SK-N-SH (cell line): ENCODE measurements at regions not wholly inside any gene's neighbourhood (a gene's known extent, or its start where the extent isn't known, plus 50 kb on each side); places are given as distances from the start of the nearest gene placed in this dataset.

ENCODE experiments used
- CTCF ChIA-PET: fragments of 300-600, 350-600 bp; formaldehyde crosslinking; extraction: SDS; loops from one replicate; lab custom pipeline; 2021; lab: Yijun Ruan, JAX
- POLR2A ChIA-PET: fragments of 350-600 bp; sonication (Branson Sonifier 250); formaldehyde crosslinking; extraction: SDS; loops from one replicate; lab custom pipeline; 2020; ENCODE audit warnings: antibody characterized with exemption, inconsistent platforms; lab: Yijun Ruan, JAX
- DNase-seq: peaks from one replicate; pipeline ENCODE4 v3.0.0; 2012
- H2AFZ ChIP-seq: fragments of 200-600 bp; sonication (generic); 2 replicates; pipeline ENCODE4 v1.8.1; 2016; ENCODE audit warnings: antibody characterized with exemption, mild to moderate bottlenecking, low read depth
- H3F3A ChIP-seq: fragments of 200-600 bp; sonication (generic); replicated peaks from 2 replicates; pipeline ENCODE3; 2016; ENCODE audit warnings: antibody characterized with exemption, mild to moderate bottlenecking; ENCODE audit not compliant: insufficient read depth
- H3K27ac ChIP-seq, 2 experiments: fragments of 200-500 bp in 1 of 2; fragments of 200-600 bp in 1 of 2; sonication (Bioruptor generic) in 1 of 2; sonication (generic), shearing (Covaris generic) in 1 of 2; 2 replicates each; pipeline versions ENCODE4 v1.5.1 to v1.6.1; 2014 to 2016; ENCODE audit warnings: low read depth in 2 of 2, inconsistent platforms in 1 of 2, low read length in 1 of 2, mild to moderate bottlenecking in 1 of 2, mixed read lengths in 1 of 2
- H3K27me3 ChIP-seq: fragments of 200-600 bp; sonication (generic), shearing (Covaris generic); 2 replicates; pipeline ENCODE4 v1.6.1; 2016; ENCODE audit warnings: mixed run types; ENCODE audit not compliant: insufficient read depth
- H3K36me3 ChIP-seq, 2 experiments: fragments of 200-500 bp in 1 of 2; fragments of 200-600 bp in 1 of 2; sonication (Bioruptor generic) in 1 of 2; sonication (generic) in 1 of 2; replicated peaks in 1 of 2; 2 replicates each; pipeline versions ENCODE3 to v1.5.1; 2014 to 2016; ENCODE audit warnings: low read length in 1 of 2, mild to moderate bottlenecking in 1 of 2; ENCODE audit not compliant: insufficient read depth in 2 of 2, control insufficient read depth in 1 of 2
- H3K4me1 ChIP-seq, 2 experiments: fragments of 200-500 bp in 1 of 2; fragments of 200-600 bp in 1 of 2; sonication (Bioruptor generic) in 1 of 2; sonication (generic), shearing (Covaris generic) in 1 of 2; 2 replicates each; pipeline versions ENCODE4 v1.5.1 to v1.6.1; 2014 to 2016; ENCODE audit warnings: low read depth in 1 of 2, low read length in 1 of 2, mixed run types in 1 of 2; ENCODE audit not compliant: insufficient read depth in 2 of 2, control insufficient read depth in 1 of 2
- H3K4me2 ChIP-seq: fragments of 200-600 bp; sonication (generic), shearing (Covaris generic); 2 replicates; pipeline ENCODE4 v1.6.1; 2017; ENCODE audit warnings: mixed run types
- H3K4me3 ChIP-seq, 2 experiments: fragments of 200-500 bp in 1 of 2; fragments of 200-600 bp in 1 of 2; sonication (Bioruptor generic) in 1 of 2; sonication (generic), shearing (Covaris generic) in 1 of 2; 2 replicates each; pipeline versions ENCODE4 v1.5.1 to v1.8.1; 2014 to 2016; ENCODE audit warnings: low read depth in 2 of 2, inconsistent platforms in 1 of 2, low read length in 1 of 2, mild to moderate bottlenecking in 1 of 2, mixed read lengths in 1 of 2, moderate library complexity in 1 of 2
- H3K79me2 ChIP-seq: fragments of 200-600 bp; sonication (generic); 2 replicates; pipeline ENCODE4 v1.8.1; 2017; ENCODE audit warnings: mild to moderate bottlenecking; ENCODE audit not compliant: insufficient read depth
- H3K9ac ChIP-seq: fragments of 200-600 bp; sonication (generic); 2 replicates; pipeline ENCODE4 v1.6.1; 2017; ENCODE audit warnings: mixed run types
- H3K9me2 ChIP-seq: fragments of 200-600 bp; sonication (generic); 2 replicates; pipeline ENCODE4 v1.6.1; 2017; ENCODE audit warnings: mixed run types
- H3K9me3 ChIP-seq: fragments of 200-600 bp; sonication (generic); 2 replicates; pipeline ENCODE4 v1.6.1; 2017; ENCODE audit warnings: mixed run types, mild to moderate bottlenecking, moderate library complexity
- H4K20me1 ChIP-seq: fragments of 200-600 bp; sonication (generic); 2 replicates; pipeline ENCODE4 v1.6.1; 2017; ENCODE audit warnings: mild to moderate bottlenecking, mixed run types; ENCODE audit not compliant: insufficient read depth
- CHD2 ChIP-seq: fragments of 150-350 bp; IDR thresholded peaks from 2 replicates; pipeline ENCODE4 v1.6.1; 2018; ENCODE audit warnings: low read length; ENCODE audit not compliant: partially characterized antibody
- ELF1 ChIP-seq: IDR thresholded peaks from 2 replicates; pipeline ENCODE4 v1.4.0; 2012
- EZH2phosphoT487 ChIP-seq: fragments of 200-600 bp; sonication (generic); IDR thresholded peaks from 2 replicates; pipeline ENCODE4 v1.6.1; 2017; ENCODE audit warnings: low read depth, mixed run types, mild to moderate bottlenecking, antibody characterized with exemption, moderate library complexity, borderline replicate concordance
- FOSL2 ChIP-seq: IDR thresholded peaks from 2 replicates; pipeline ENCODE4 v1.4.0; 2012; ENCODE audit warnings: low read depth, mild to moderate bottlenecking, moderate library complexity, borderline replicate concordance
- FOXJ3 ChIP-seq: sonication (generic); formaldehyde crosslinking; IDR thresholded peaks from 2 replicates; pipeline ENCODE4 v1.5.1; 2020; ENCODE audit warnings: mild to moderate bottlenecking, missing genetic modification reagents
- GATA2 ChIP-seq: sonication (generic); formaldehyde crosslinking; IDR thresholded peaks from 2 replicates; pipeline ENCODE4 v1.5.0; 2020; ENCODE audit warnings: mild to moderate bottlenecking, missing genetic modification reagents
- IRF3 ChIP-seq: fragments of 150-350 bp; IDR thresholded peaks from 2 replicates; pipeline ENCODE4 v1.6.1; 2016; ENCODE audit warnings: mild to moderate bottlenecking, low read depth, low read length
- MEF2A ChIP-seq: IDR thresholded peaks from 2 replicates; pipeline ENCODE4 v1.4.0; 2012; ENCODE audit warnings: low read depth, borderline replicate concordance
- MXI1 ChIP-seq: IDR thresholded peaks from 2 replicates; pipeline ENCODE4 v1.6.1; 2012; ENCODE audit warnings: mild to moderate bottlenecking, low read depth, low read length, improper control_type of control experiment
- NFIC ChIP-seq: IDR thresholded peaks from 2 replicates; pipeline ENCODE4 v1.4.0; 2012; ENCODE audit warnings: borderline replicate concordance
- NRF1 ChIP-seq: IDR thresholded peaks from 2 replicates; pipeline ENCODE4 v1.6.1; 2012; ENCODE audit warnings: low read depth, mild to moderate bottlenecking, low read length
- PBX3 ChIP-seq: IDR thresholded peaks from 2 replicates; pipeline ENCODE4; 2012
- POLR2AphosphoS5 ChIP-seq: IDR thresholded peaks from 2 replicates; pipeline ENCODE4 v1.6.1; 2012; ENCODE audit warnings: low read depth, low read length
- RAD21 ChIP-seq: IDR thresholded peaks from 2 replicates; pipeline ENCODE4 v1.6.1; 2012; ENCODE audit warnings: mild to moderate bottlenecking, low read length
- RCOR1 ChIP-seq: fragments of 150-350 bp; IDR thresholded peaks from 2 replicates; pipeline ENCODE4 v1.6.1; 2017; ENCODE audit warnings: antibody characterized with exemption, low read length
- RXRA ChIP-seq: IDR thresholded peaks from 2 replicates; pipeline ENCODE4 v1.4.0; 2012; ENCODE audit warnings: low read depth, mild to moderate bottlenecking, borderline replicate concordance
- SIN3A ChIP-seq: IDR thresholded peaks from 2 replicates; pipeline ENCODE4 v1.6.1; 2012; ENCODE audit warnings: low read depth, mild to moderate bottlenecking, low read length, moderate library complexity, borderline replicate concordance
- SMC3 ChIP-seq: IDR thresholded peaks from 2 replicates; pipeline ENCODE4 v1.6.1; 2012; ENCODE audit warnings: low read depth, low read length, improper control_type of control experiment
- YY1 ChIP-seq: IDR thresholded peaks from 2 replicates; pipeline ENCODE4 v1.4.0; 2012; ENCODE audit warnings: low read depth, mild to moderate bottlenecking
- WGBS: methylation state at CpG from one replicate; pipeline ENCODE4 v1.1.6; 2017; ENCODE audit warnings: low lambda C conversion rate; 5-methylcytosine and 5-hydroxymethylcytosine counted together
- TF ChIP-seq, protein P1 (sequence below): IDR thresholded peaks from 2 replicates; pipeline ENCODE4 v1.4.0; 2012; ENCODE audit warnings: low read depth
- TF ChIP-seq, protein P2 (sequence below): IDR thresholded peaks from 2 replicates; pipeline ENCODE4 v1.4.0; 2012; ENCODE audit warnings: low read depth, borderline replicate concordance

DNA sequence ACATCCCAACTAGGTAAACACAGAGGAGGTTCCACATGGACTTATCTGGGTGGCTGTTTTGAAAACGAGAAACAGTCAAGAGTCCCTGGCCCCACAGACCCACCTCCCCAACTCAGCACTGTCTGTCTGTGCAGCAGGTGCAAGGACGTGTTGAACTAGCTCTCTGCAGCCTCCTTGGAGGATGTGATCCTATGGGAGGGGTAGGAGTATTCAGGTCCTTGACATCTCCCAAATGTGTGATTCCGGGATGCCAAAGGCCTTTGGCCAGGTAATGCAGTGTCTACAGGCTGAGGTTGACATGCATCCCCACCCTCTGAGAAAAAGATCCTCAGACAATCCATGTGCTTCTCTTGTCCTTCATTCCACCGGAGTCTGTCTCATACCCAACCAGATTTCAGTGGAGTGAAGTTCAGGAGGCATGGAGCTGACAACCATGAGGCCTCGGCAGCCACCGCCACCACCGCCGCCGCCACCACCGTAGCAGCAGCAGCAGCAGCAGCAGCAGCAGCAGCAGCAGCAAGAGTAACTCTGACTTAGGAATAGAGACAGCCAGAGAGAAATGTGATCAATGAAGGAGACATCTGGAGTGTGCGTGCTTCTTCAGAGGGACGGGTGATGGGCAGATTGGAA lies 151.6 kb upstream of the CAMK1G start:
- Histone ChIP-seq H4K20me1 (no peaks in the 10 kb centered on the region), H3K79me2 (no peaks in the 10 kb centered on the region), H3K9me3 (no peaks in the 10 kb centered on the region), H3K27ac (no peak overlapping the region), H3K4me3 (no peak overlapping the region), H3K4me1 (peaks cover 5 to 15% of the 10 kb centered on the region in 2 experiments; a peak in 3 of 4 replicates), H3F3A (no peaks in the 10 kb centered on the region), H3K36me3 (no peaks in the 10 kb centered on the region), H2AFZ (no peak overlapping the region), H3K27me3 (no peaks in the 10 kb centered on the region), H3K9ac (no peak overlapping the region), H3K4me2 (no peak overlapping the region), H3K9me2 (no peaks in the 10 kb centered on the region)
- no peak for DNase-seq
- POLR2A ChIA-PET = no interaction called here
- 85% methylated on average over 11 of the region's 12 CpGs for WGBS
- TF ChIP-seq ELF1 (no peak), NRF1 (no peak), SMC3 (no peak), MXI1 (no peak), IRF3 (no peak), CHD2 (no peak), FOSL2 (no peak), RAD21 (no peak), PBX3 (no peak)
- CTCF ChIA-PET = interaction anchor here (0.6 to 1.4 kb wide), 4 partner anchors 10 to 138 kb away, joined by 3 to 5 read pairs (median 4); no protein-coding TSS in a partner anchor

DNA sequence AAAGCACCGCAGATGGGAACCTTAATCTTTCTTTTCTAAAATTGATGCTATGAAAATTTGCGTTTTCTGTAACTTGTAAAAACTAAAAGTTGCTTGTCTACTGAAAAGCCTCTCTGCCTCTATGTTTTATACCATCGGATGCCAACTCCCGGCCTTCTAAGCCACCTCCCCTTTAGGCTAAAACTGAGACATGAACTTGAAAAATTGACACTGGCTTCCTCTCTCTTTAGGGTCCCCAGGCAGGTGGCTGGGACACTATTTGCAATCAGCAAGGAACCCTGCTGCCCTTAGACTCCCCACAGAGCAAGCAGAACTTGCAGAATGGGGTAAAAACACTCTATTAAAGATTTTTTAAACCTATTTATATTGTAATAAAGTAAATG lies 151.1 kb upstream of the CAMK1G start:
- no peaks in the 10 kb centered on the region for H3K9me3 ChIP-seq
- H3K4me1 ChIP-seq = peaks cover 5 to 15% of the 10 kb centered on the region in 2 experiments; a peak in 3 of 4 replicates
- H3K9ac ChIP-seq = no peak overlapping the region
- H3K36me3 ChIP-seq = no peaks in the 10 kb centered on the region
- TF ChIP-seq, protein P1, sequence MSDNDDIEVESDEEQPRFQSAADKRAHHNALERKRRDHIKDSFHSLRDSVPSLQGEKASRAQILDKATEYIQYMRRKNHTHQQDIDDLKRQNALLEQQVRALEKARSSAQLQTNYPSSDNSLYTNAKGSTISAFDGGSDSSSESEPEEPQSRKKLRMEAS = no peak
- TF ChIP-seq NFIC = no peak
- TF ChIP-seq EZH2phosphoT487 = no peak
- TF ChIP-seq POLR2AphosphoS5 = no peak
- TF ChIP-seq FOSL2 = no peak
- no peak for TF ChIP-seq MEF2A
- TF ChIP-seq SIN3A = no peak
- TF ChIP-seq, protein P2, sequence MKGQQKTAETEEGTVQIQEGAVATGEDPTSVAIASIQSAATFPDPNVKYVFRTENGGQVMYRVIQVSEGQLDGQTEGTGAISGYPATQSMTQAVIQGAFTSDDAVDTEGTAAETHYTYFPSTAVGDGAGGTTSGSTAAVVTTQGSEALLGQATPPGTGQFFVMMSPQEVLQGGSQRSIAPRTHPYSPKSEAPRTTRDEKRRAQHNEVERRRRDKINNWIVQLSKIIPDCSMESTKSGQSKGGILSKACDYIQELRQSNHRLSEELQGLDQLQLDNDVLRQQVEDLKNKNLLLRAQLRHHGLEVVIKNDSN = no peak
- no peak for TF ChIP-seq GATA2
- no peak for TF ChIP-seq SMC3
- no peak for TF ChIP-seq MXI1
- TF ChIP-seq RXRA = no peak
- no peak for TF ChIP-seq IRF3
- TF ChIP-seq YY1 = no peak
- no peak for TF ChIP-seq FOXJ3 (CRISPR knock-in tag)
- TF ChIP-seq RCOR1 = no peak
- TF ChIP-seq, all 33 proteins: peak for 0
- H4K20me1 ChIP-seq = no peaks in the 10 kb centered on the region
- H3K9me2 ChIP-seq = no peaks in the 10 kb centered on the region
- H3K79me2 ChIP-seq = no peaks in the 10 kb centered on the region
- DNase-seq = no peak
- 90% methylated on average over 4 of the region's 4 CpGs for WGBS
- H3K4me2 ChIP-seq = no peak overlapping the region
- no peaks in the 10 kb centered on the region for H3F3A ChIP-seq
- H3K4me3 ChIP-seq = no peak overlapping the region
- H3K27me3 ChIP-seq = no peaks in the 10 kb centered on the region
- POLR2A ChIA-PET = no interaction called here
- CTCF ChIA-PET = interaction anchor here (0.6 to 1.4 kb wide), 3 partner anchors 10 to 137 kb away, joined by 3 to 5 read pairs (median 4); no protein-coding TSS in a partner anchor
- H3K27ac ChIP-seq = no peak overlapping the region
- H2AFZ ChIP-seq = no peak overlapping the region
